ENCODE measurements at regions not wholly inside any gene's neighbourhood (a gene's known extent, or its start where the extent isn't known, plus 50 kb on each side); places are given as distances from the start of the nearest gene placed in this dataset.

GRCh38 chr2:116692988-116693387 lies 1121.5 kb upstream of the DDX18 start:
- no peak for TF ChIP-seq CTCF (IDR thresholded peaks at IDR 0.05; ENCODE audit: low read length)
- TF ChIP-seq EZH2 (IDR thresholded peaks at IDR 0.05; ENCODE audit: borderline replicate concordance, low read length): no peak
